Transverse colon (tissue), 3 donors: ENCODE measurements at regions not wholly inside any gene's neighbourhood (a gene's known extent, or its start where the extent isn't known, plus 50 kb on each side); places are given as distances from the start of the nearest gene placed in this dataset.

Experiments
- CTCF ChIP-seq, 5 experiments: fragments of 200-600 bp in 3 of 5; fragments of 450-650 bp in 2 of 5; sonication (generic) in 3 of 5; IDR thresholded peaks; 1 replicate in 2 of 5; 2 replicates in 3 of 5; pipeline ENCODE4 v1.5.1; 2016 to 2017; ENCODE audit warnings: antibody characterized with exemption in 5 of 5, inconsistent platforms in 3 of 5, mild to moderate bottlenecking in 2 of 5, moderate library complexity in 1 of 5
- POLR2A ChIP-seq: fragments of 450-650 bp; IDR thresholded peaks from one replicate; pipeline ENCODE4 v1.6.1; 2016; ENCODE audit warnings: antibody characterized with exemption, mild to moderate bottlenecking, moderate library complexity

- TF ChIP-seq CTCF (IDR thresholded peaks at IDR 0.05) (no peak), POLR2A (no peak)
Observed at GRCh38 chr1:96987186-96987703, 265.7 kb downstream of the PTBP2 start.
